GM18511 (cell line): ENCODE measurements at regions not wholly inside any gene's neighbourhood (a gene's known extent, or its start where the extent isn't known, plus 50 kb on each side); places are given as distances from the start of the nearest gene placed in this dataset.
A peak's percentile ranks its signal among the peaks of the same experiment; 100 is the strongest.

ENCODE experiments used
- ATAC-seq: cut with Tn5 transposase; IDR thresholded peaks from one replicate; pipeline ENCODE4 v1.9.1; 2021; ENCODE audit warnings: mild to moderate bottlenecking, moderate library complexity; ENCODE audit not compliant: unreplicated experiment

DNA sequence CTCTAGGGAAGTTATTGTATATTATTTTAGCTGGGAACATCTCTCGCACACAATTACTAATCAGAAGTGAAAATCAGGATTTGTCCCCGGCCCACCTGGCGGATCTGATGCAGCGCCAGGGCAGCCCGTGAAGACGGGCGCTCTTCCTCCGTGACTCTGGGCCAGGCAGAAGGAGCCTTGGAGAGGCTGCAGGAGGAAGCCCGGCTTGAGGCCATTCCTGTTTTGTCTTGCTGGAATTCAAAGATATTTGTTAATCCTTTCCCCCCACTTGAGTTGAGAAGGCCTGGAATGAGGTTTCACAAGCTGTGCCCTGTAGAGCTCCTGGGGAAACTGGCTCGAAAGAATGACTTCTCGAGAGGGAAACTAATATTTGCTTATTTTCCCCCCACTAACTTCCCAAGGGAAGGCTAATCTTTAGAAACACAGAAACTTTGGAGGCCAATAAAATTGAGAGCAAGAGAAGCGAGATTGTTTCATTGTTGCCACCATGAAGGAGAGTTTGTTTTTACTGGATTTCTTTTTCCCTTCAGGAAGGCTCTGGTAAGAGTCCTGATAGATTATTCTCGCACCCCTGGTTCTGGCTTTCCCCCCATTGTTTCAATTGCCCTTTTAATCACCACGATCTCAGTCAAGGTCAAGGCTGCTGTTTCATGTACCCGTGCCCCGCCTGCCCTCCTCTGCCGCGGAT is 92.8 kb upstream of the SEPTIN5 start:
- ATAC-seq, result no peak

DNA sequence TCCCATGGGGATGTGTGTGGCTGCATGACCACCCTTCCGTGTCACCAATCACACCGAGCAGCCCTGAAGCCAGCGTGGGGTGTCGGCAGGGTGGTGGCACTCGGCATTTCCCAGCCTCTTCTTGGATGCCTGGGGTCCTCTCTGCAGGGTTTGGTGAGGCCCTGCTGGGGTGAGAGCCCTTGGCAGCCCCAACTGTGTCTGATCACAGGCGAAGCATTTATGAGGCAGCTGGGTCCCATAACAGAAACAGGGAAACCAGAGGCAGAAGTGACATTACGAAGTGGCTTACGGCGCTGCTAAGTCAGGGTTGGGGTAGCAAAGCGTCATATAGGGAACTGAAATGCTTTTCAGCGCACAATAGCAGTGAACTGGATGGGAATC is 92.3 kb upstream of the SEPTIN5 start:
- peak; percentile 53 for ATAC-seq

DNA sequence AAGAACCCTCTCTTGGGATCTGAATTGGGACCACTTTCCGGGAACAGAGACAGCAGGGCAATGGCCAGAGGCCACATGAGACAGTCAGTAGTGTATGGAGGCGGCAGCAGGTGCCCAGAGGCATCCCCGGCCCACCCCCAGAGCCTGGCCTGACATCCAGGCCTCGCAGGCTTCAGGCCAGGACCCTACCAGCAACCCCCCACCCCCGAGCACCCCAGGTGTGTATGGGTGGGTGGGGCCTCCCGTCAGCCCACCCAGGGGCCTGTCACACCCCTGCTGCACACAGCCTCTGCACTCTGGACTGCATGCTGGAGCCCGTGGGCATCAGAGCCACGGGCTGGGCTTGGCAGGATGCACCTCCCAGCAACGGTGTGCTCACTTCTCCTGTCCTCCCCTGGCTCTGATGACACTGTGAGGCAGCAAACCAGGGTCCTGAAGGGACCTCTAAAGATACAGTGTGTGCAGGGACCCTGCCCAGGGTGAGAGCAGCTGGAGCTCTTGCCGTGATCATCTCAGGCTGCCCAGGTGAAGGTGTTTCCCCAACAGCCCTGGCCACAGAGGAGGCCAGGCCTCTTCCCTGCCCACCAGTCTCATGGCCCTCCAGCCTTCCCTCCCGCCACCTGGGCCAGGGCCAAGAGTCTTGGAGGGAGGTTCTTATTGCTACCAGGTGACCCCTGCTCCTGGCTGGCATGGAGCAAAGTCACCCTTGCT is 88.8 kb upstream of the SEPTIN5 start:
- no peak for ATAC-seq

DNA sequence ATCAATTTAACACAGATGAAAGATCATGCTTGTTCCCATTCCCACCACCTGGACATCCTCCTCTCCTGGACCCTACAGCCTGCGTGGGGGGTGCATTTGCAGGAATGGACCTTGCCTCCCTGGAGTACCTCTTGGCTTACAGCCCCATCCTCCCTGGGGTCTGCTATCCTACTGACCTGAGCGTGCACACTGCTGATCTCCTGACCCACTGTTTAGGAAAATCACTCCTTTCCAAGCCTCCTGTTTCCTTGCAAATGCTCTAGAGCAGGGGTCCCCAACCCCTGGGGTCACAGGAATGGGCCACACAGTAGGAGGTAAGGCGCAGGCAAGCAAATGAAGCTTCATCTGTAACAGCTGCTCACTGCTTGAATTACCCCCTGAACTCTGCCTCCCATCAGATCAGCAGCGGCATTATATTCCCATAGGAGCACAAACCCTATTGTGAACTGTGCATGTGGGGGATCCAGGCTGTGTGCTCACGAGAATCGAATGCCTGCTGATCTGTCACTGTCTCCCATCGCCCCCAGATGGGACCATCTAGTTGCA is 88.2 kb upstream of the SEPTIN5 start:
- ATAC-seq, result no peak

DNA sequence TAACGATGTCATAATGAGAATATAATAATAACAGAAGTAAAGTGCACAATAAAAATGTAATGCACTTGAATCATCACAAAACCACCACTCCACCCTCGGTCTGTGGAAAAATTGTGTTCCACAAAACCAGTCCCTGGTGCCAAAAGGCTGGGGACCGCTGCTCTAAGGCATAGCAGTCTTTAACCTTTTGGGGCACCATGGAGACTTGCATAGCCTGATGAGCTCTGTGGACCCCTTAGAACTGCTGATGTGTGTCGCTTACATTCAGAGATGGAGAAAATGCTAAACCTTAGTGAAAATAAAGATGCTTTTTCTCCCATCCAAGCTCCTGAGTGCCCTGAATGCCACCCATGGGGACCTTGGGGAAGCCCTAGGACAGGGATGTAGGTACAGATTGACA is 87.6 kb upstream of the SEPTIN5 start:
- ATAC-seq, result no peak

DNA sequence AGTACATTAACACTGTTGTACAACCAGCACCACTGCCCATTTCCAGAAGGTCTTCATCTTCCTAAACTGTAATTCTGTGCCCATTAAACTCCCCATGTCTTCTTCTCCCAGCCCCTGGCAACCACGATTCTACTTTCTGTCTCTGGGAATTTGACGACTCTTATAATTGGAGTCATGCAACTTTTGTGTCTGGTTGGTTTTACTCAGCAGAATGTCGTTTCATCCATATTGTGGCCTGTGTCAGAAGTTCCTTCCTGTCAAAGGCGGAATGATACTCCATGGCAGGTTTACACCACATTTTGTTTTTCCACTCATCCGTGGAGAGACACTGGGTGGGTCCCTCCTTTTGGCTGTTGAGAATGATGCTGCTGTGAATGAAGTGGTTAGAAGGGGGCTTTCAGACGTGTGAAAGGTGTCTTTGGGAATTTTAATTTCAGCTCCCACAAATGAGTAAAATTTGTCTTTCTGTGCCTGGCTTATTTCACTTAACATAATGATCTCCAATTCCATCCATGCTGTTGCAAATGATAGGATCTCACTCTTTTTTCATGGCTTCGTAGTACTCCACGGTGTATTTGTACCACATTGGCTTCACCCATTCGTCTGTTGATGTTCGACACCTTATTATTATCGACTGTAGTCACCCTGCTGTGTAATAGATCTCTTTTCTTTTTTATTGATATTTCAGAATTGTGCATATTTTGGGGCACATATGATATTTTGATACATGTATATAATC is 86.1 kb upstream of the SEPTIN5 start:
- ATAC-seq, result no peak

DNA sequence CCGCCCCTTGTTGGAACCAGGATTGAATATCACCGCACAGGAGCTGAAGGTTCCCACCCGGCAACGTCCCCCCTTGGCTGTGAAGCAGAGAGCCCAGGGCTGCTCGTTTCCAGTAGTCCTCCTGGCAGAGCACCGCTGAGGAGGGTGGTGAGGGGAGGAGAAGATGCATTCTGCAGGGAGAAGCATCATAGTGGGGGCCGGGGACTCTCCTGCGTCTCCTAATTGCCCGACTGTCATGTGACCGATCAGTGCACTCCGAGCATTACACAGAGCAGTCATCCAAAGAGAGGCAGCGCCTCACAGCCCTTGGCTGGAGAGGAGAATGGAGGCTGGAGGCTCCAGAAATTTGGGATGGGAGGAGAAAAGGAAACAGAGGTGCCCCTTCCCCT is 85.0 kb upstream of the SEPTIN5 start:
- no peak for ATAC-seq

DNA sequence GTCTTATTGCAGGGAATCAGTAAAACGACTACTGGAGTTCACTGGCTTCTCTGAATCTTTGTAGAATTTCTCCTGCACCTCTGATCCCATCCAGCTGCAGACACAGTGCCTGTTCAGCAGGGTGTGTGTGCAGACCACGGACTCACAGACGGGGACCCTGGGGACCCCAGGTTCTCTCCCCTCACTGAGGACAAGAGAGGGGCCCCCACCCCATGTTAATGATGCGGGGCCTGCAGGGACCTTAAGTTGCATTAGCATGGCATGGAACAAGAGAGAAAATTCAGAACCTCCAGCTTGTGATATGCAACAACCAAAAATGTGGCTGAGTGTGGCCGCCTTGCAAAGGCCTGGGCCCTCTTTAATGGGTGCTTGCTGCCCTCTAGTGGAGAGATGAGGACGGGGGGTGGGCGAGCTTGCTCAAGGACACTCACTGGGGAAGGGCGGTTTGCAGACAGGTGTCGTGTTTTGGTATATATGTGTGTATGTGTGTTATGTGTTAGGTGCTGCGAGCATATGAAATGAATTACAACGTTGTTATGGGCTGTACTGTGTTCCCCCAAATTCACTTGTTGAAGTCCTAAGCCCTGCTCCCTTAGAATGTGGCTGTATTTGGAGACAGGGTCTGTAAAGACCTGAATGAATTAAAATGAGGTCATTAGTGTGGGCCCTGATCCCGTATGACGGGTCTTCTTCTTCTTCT is 84.4 kb upstream of the SEPTIN5 start:
- ATAC-seq, result no peak

DNA sequence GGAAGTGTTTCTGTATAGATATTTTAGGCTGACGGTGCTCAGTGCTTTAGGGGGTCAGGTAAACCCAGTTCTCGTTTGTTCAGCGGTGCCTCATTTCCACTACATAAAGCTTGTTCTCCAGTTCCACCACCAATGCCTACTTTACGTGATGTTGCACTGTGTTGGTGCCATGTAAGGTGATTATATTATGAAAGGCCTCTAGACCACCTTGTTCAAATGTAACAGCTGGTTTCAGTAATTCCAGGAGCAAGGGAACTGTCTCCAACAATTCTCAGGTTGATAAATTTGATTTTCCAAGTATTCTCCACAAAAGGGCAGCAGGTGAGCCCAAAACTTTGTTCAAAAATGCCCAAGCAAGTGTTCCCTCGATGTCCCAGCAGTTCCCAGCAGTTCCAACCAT is 83.7 kb upstream of the SEPTIN5 start:
- ATAC-seq, result no peak

DNA sequence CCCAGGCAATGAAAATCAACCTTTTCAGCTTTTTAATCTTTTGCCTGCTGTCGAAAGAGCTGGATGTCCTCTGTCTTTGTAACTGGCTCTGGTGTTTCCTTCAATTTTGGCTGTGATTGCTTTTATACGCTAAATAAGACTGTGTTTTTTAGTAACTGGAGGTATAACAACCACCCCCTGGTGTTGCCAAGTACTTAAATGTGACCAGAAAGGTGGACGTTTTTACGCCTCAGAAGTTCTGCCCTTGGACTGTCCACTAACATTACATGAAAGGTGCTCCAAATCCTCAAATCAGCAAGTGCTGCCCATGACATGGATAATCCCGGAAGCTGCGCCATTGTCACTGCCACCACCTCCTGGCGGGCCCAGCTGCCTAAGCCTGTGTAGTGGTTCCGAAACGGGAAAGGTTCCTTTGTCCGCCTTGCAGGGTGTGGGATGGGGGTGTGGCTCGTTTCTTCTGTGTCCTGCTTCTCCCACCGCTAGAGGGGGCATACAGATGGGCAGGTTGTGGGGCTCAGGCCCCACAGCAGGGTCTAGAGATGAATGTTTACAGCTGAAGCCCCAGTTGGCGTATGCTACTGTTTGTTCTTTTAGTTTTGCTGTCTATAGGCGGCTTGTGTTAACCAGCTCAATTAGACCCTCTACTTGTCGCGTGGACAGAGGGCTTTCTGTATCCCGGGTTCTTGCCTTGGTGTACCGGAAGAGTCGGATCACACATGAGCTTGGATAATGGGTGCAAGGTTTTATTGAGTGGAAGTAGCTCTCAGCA is 82.2 kb upstream of the SEPTIN5 start:
- ATAC-seq, result no peak

DNA sequence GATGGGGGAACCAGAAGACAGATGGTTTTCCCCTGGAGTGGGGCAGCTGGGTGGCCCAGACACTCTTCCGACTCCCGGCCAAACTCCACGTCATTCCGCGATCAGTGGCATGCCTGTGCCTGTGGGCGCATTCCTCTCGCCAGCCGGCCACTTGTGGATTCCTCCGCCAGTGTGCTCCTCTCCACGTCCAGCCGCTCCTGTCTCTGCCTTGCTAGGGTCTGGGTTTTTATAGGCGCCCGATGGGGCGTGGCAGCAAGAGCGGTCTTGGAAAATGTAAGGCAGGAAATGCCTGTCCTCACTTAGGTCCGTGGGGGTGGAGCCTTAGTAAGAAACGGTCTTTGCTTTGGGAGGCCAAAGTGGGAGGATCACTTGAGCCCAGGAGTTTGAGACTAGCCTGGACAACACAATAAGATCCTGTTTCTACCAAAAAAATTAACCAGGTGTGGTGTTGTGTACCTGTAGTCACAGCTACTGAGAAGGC is 81.6 kb upstream of the SEPTIN5 start:
- no peak for ATAC-seq

DNA sequence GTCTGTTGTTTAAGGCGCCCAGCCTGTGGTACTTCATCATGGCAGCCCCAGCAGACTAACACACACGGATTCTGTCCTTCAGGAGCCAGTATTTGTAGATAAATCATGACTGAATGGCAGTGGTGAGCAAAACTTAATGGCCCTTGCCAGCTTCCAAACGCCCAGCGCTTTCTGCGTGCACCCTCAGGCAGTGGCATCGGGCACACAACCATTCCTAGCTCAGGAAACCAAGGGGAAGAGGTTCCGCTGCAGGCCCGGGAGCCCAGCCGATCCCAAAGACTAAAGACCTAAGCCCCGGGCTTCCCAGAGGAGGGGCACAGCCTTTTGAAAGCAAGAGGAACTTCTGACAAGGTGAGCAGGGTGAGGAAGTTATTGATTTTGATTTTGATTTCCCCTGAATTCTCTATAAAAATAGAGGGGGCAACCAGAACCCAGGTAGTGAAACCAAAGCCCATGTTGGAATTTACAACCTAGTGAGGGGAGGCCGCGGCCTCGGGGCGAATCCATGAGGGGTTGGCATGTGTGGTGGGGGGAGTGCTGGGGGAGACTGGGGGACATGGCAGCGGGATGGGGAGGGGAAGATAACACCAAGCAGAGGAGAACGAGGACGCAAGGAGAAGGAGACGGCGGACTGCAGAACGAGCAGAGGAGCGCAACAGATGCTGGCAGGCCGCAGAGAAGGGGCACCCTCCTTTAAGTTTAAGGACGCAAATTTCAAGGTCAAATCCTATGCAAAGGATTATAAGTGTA is 79.9 kb upstream of the SEPTIN5 start:
- ATAC-seq, result no peak

DNA sequence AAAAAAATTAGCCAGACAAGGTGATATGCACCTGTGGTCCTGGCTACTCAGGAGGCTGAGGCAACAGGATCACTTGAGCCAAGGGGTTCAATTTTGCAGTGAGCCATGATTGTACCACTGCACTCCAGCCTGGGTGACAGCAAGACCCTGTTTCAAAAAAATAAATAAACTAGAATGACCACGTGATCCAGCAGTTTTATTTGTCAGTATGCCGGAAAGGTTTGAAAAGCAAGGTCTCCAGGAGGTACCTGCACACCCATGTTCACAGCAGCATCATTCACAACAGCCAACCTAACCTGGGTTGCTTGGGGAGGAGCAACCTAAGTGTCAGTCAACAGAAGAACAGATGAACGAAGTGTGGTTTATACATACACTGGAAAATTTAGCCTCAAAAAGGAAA is 78.7 kb upstream of the SEPTIN5 start:
- no peak for ATAC-seq

DNA sequence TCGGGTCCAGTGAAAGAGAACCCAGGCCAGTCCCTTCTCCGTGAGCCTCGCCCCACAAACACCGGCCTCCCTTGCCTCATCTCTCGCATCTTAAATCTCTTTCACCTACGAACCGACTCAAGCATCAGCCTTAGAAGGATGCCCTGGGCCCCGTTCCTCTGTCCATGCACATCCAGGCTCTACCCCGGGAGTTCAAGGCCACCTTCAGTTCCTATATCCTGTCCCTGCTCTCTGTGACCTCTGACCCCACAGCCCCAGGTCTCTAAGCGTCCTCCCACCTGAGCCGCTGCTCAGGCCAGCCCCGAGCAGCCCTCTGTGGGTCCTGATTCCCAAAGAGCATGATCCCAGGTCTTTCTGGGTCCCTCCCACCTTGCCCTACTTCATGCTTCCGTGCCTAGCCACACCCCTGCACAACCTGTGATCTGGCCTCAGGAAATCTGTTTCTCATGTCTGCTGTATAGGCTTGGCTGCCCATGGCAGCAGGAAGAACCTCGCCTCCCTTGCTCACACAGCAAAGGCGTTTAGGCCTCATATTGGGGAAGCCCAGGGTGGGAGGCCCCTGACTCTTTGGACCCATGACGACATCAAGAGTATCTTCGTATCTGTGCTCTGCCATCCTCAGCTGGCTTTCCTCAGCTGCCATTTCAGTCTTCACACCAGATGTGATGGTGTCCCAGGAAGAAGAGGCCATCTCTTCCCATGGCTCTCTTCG is 77.5 kb upstream of the SEPTIN5 start:
- no peak for ATAC-seq

DNA sequence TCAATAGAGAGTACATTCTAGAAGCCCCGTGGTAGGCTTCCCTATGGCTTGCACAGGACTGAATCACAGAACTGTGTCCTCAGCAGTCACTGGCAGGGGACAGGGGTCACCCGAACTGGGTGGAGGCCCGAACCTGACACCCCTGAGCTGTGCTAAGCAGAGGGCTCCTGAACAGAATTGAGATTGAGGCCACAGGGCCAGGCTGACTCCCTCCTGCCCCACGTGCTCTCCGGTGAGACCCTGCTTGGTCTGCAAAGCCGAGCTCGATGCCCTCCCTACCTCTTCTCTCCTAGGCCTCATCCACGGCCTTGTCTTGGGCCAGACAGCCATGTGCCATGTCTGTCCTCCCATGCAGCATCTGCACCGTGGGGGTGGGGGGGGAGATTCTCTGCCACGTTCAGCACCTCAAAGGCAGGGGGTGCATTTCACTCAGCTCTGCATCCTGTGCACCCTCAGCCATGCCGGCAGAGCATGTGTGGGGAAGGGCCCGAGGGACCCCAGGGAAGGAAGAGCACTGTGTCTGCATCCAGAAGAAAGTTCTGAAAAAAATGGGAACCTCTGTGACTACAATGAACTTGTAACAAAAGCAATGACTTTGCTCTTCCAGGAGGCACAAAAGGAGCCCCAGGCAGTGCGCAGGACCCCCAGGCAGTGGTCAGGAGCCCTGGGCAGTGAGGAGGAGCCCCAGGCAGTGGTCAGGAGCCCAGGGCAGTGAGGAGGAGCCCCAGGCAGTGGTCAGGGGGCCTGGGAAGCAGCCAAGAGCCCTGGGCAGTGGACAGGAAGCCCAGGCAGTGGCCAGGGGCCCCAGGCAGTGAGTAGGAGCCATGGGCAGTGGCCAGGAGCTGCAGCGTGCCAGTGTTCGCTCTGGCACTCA is 76.7 kb upstream of the SEPTIN5 start:
- no peak for ATAC-seq

DNA sequence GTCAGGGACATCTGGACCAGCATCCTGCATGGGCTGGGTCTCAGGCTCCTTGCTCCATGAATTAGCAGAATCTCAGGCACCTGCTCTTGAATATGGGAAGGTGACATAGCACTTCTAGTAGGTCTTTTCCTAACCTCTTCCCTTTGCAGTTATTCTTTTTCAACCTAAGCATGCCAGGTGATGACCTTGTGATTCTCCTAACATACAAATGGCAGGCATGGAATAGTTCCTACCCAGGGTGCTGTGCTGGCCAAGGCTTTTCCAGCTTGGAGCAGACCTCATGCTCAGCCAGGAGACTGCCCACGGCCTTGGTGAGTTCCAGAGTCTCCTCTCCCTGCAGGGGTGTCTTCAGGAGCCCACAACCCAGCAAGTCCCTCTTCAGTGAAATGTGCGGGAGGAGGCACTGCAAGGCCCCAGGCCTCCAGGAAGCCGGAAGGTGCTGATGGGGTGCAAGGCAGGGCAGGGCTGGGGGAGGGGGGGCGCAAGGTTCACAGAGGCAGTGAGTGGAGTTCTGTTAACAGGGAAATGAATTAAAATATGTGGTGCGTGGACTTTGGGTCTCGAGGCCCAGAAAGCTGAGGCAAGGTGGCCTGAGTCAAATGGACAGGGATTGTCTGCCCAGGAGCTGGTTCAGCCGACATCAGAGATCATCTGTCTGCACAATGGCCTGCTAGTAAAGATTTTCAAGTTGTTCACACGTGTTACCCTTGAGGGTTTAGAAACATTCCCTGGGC is 75.9 kb upstream of the SEPTIN5 start:
- no peak for ATAC-seq

DNA sequence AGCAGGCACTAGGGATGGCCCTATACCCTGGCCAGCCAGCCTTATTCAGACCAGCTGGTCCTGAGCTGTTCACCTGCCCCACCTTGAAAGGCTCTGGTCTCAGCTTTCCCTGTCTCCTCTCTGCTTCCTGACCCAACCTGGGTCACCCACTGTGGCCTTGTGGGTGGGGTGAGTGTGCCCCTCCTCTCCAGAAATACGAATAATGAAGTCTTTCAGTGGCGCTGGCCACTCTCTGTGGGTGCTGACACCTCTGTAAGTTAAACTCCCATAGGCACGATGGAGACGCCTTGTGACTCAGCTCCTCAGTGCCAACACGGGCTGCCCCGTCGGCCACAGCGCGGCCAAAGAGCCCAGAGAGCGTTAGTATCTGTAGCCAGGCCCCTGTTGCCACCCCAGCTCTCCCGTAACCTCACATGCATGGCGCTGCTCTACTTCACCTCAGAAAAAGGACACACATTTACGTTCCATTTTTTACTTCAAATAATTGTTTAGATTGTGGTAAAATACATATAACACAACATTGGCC is 74.6 kb upstream of the SEPTIN5 start:
- no peak for ATAC-seq
